ENCODE measurements at regions not wholly inside any gene's neighbourhood (a gene's known extent, or its start where the extent isn't known, plus 50 kb on each side); places are given as distances from the start of the nearest gene placed in this dataset.

DNA sequence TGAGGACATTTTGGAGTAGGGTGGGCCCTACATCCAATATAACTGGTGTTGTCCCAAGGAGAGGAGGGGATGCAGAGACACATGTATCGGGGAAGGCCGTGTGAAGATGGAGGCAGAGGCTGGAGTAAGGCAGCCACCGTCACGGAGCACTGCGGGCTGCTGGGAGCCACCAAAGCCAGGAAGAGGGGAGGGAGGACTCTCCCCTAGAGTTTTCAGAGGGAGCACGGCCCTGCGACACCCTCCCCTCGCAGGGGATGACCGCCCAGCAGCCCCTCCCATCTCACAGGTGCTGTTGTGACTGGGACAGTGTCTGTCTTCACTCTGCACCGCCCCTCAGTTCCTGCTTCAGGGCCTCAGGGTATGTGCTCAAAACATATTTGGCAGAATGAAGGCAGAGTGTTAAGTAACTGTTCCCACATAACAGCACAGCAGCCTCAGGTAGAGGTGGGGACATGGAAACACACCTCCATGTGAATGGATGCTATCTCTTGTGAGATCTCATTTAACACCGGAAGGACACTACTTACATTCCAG is 82.2 kb downstream of the RBFOX3 start:
- no peak for DNase-seq (ENCODE audit: low read depth)
- no peak overlapping the region for H3K4me3 ChIP-seq (ENCODE audit: low read depth, low read length)
- TF ChIP-seq POLR2A (IDR thresholded peaks at IDR 0.05; ENCODE audit: extremely low read depth, insufficient read length) = no peak
- TF ChIP-seq MYC (IDR thresholded peaks at IDR 0.05; ENCODE audit: low read depth, low read length) = no peak
- TF ChIP-seq, protein P1, sequence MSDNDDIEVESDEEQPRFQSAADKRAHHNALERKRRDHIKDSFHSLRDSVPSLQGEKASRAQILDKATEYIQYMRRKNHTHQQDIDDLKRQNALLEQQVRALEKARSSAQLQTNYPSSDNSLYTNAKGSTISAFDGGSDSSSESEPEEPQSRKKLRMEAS (IDR thresholded peaks at IDR 0.05; ENCODE audit: low read depth, low read length) = no peak
- TF ChIP-seq, protein P2, sequence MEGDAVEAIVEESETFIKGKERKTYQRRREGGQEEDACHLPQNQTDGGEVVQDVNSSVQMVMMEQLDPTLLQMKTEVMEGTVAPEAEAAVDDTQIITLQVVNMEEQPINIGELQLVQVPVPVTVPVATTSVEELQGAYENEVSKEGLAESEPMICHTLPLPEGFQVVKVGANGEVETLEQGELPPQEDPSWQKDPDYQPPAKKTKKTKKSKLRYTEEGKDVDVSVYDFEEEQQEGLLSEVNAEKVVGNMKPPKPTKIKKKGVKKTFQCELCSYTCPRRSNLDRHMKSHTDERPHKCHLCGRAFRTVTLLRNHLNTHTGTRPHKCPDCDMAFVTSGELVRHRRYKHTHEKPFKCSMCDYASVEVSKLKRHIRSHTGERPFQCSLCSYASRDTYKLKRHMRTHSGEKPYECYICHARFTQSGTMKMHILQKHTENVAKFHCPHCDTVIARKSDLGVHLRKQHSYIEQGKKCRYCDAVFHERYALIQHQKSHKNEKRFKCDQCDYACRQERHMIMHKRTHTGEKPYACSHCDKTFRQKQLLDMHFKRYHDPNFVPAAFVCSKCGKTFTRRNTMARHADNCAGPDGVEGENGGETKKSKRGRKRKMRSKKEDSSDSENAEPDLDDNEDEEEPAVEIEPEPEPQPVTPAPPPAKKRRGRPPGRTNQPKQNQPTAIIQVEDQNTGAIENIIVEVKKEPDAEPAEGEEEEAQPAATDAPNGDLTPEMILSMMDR (IDR thresholded peaks at IDR 0.05; ENCODE audit: low read depth, low read length) = no peak

DNA sequence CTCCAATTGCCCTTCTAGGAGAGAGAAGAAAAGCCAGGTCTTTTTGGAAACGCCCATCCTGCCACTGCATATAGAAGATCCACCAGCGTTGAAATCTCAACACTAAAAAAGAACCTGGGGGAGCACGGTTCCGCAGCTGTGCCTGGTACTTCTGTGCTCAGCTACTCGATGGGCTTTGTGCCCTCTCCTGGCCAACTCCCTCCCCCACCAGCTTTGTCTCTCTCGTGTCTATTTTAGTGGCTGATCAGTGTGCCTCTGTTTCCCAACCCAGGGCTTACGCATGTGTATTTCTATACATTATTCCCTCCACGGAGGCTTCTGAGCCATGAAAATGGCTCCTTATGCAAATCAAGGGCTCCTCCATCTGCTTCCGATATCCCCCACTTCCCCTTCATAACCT is 83.5 kb downstream of the RBFOX3 start:
- no peak for DNase-seq (ENCODE audit: low read depth)
- H3K4me3 ChIP-seq (ENCODE audit: low read depth, low read length) = no peak overlapping the region
- TF ChIP-seq, protein P1 (IDR thresholded peaks at IDR 0.05; ENCODE audit: low read depth, low read length) = no peak
- TF ChIP-seq POLR2A (IDR thresholded peaks at IDR 0.05; ENCODE audit: extremely low read depth, insufficient read length) = no peak
- TF ChIP-seq, protein P2 (IDR thresholded peaks at IDR 0.05; ENCODE audit: low read depth, low read length) = no peak
- TF ChIP-seq MYC (IDR thresholded peaks at IDR 0.05; ENCODE audit: low read depth, low read length) = no peak

DNA sequence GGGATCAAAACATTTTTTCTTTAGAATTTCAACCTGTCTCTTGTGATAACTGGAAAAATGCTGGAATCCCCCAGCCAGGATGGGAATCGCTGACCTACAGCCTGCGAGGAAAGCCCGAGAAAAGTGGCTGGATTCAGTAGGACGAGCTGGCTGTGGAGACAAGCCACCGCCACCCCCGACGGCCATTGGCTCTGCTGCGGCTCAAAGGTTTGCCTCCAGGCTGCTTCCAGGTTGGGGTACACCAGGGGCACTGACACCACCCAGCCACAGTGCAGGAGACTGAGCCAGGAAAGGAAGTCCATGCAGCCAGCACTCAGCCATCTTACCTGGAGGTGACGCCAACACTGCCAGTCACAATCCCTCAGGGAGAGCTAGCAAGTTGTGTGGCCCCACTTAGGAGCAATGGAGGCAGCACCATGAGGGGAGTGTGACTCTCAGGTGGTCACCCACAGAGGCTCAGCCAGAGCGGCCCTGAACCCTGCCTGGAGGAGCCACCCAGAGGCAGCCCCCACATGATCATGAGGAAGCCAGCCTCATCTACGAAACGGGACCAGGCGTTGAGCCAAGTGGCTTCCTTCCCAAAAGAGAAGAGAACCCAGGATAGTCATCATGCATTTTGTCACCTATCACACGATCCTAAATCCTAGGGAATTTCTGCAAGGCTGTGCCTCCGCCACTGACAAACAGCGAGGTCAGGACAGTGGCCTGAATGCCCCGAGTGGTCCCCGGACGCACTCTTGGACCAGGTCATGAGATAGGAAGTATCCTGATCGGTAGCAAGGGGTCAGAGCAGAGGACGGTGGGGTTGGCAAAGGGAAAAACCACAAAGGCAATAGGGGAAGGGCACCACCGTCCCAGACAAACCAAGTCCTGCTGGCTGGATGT is 84.8 kb downstream of the RBFOX3 start:
- H3K4me3 ChIP-seq (ENCODE audit: low read depth, low read length) = no peak overlapping the region
- no peak for DNase-seq (ENCODE audit: low read depth)
- TF ChIP-seq POLR2A (IDR thresholded peaks at IDR 0.05; ENCODE audit: extremely low read depth, insufficient read length) = no peak
- TF ChIP-seq MYC (IDR thresholded peaks at IDR 0.05; ENCODE audit: low read depth, low read length) = no peak
- TF ChIP-seq, protein P1 (IDR thresholded peaks at IDR 0.05; ENCODE audit: low read depth, low read length) = no peak
- TF ChIP-seq, protein P2 (IDR thresholded peaks at IDR 0.05; ENCODE audit: low read depth, low read length) = no peak

DNA sequence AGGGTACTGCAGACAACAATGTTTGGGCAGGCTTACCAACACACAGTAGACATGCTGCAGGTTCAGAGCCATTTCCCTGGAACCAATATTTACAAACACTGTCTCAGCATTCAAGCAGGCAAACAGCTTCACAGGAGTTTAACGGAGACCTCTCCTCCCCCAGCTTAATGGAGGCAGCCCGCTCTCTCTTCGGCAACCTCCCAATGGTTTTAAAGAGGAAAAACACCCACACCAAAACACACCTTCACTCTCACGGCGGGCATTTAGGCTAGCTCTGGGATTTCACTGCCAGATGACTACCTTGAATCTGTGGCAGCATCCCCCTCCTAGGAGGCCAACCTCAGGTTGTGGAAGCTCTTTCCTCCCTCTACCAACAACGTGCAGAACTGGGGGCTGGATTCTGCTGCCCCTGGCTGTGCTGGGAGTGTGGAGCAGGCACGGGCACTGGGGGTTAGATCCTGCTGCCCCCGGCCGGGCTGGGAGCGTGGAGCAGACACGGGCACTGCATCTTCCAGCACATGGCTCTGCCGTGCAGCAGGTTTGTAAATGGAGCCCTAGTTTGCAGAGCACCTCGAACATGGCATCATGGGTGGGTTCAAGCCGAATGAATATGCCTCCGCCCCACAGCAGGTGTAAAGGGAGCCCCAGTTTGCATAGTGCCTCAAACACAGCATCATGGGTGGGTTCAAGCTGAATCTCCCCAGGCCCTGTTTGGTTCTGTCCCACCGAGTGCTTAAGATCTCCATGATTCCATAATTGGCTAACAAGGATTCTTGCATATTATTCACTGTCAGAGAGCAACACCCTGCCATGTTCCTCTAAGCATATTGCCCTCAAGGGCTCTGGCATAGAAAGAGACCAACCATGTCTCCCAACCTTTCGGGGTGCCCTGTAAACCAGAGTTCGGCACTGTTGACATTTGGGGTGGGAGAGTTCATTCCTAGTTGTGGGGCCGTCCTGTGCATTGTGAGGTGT is 86.4 kb downstream of the RBFOX3 start:
- TF ChIP-seq POLR2A (IDR thresholded peaks at IDR 0.05; ENCODE audit: extremely low read depth, insufficient read length) = no peak
- DNase-seq (ENCODE audit: low read depth) = no peak

DNA sequence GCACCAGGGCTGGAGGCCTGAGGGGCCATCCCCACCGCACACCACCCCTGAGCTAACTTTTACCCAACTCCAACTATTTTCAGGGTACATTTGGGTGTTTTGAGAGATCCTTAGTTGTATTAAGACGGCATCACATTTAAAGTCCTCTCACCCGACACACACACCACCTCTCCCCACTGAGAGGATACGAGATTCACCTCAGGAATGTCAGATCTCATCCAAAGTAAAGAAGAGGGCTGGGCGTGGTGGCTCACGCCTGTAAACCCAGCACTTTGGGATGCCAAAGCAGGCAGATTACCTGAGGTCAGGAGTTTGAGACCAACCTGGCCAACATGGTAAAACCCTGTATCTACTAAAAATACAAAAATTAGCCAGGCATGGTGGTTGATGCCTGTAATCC is 88.4 kb downstream of the RBFOX3 start:
- no peak overlapping the region for H3K4me3 ChIP-seq (ENCODE audit: low read depth, low read length)
- DNase-seq (ENCODE audit: low read depth) = no peak
- TF ChIP-seq POLR2A (IDR thresholded peaks at IDR 0.05; ENCODE audit: extremely low read depth, insufficient read length) (no peak), MYC (IDR thresholded peaks at IDR 0.05; ENCODE audit: low read depth, low read length) (no peak)
- TF ChIP-seq, protein P1 (IDR thresholded peaks at IDR 0.05; ENCODE audit: low read depth, low read length) = no peak

More for the DNA sequence above, 86.4 kb downstream of the RBFOX3 start:
- no peak overlapping the region for H3K4me3 ChIP-seq (ENCODE audit: low read depth, low read length)

DNA sequence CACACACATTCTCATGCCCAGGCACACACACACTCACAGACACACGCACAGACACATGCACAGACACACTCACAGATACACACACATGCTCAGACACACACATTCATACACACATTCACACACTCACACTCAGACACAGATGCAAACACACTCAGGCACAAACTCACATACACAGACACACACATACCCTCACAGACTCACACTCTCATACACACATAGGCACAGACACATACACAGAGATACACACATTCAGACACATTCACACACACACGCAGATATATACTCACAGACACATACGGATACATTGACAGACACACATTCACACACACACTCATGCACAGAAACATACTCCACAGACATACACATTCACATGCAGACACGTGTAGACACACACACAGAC is 89.6 kb downstream of the RBFOX3 start:
- no peak for TF ChIP-seq POLR2A (IDR thresholded peaks at IDR 0.05; ENCODE audit: extremely low read depth, insufficient read length)
- TF ChIP-seq, protein P1 (IDR thresholded peaks at IDR 0.05; ENCODE audit: low read depth, low read length) = no peak
- TF ChIP-seq, protein P2 (IDR thresholded peaks at IDR 0.05; ENCODE audit: low read depth, low read length) = no peak
- TF ChIP-seq MYC (IDR thresholded peaks at IDR 0.05; ENCODE audit: low read depth, low read length) = no peak

More for the DNA sequence above, 89.6 kb downstream of the RBFOX3 start:
- no peak for DNase-seq (ENCODE audit: low read depth)
- no peak overlapping the region for H3K4me3 ChIP-seq (ENCODE audit: low read depth, low read length)
